Heart right ventricle (tissue), 16 donors: ENCODE measurements at regions not wholly inside any gene's neighbourhood (a gene's known extent, or its start where the extent isn't known, plus 50 kb on each side); places are given as distances from the start of the nearest gene placed in this dataset.
A peak's percentile ranks its signal among the peaks of the same experiment; 100 is the strongest.

Experiments used
- ATAC-seq, 8 donors: fragments of 200-7000 bp; cut with Tn5 transposase; one replicate each; pipeline ENCODE4 v1.9.1; 2020; ENCODE audit warnings: mild to moderate bottlenecking in 8 of 8, moderate library complexity in 8 of 8, moderate number of reproducible peaks in 1 of 8
- DNase-seq, 2 donors: peaks; one replicate each; pipeline ENCODE4 v3.0.0-alpha.2; 2020
- H3K27ac ChIP-seq, 10 donors: fragments of 200-600 bp; sonication (generic) in 2 of 10; one replicate each; pipeline versions ENCODE4 v1.5.0 to v1.8.0; 2020 to 2022; ENCODE audit warnings: mild to moderate bottlenecking in 3 of 10
- H3K27me3 ChIP-seq, 7 donors: fragments of 200-600 bp; one replicate each; pipeline ENCODE4 v1.8.0; 2021 to 2022; ENCODE audit warnings: mild to moderate bottlenecking in 2 of 7
- H3K36me3 ChIP-seq, 9 donors: fragments of 200-600 bp; sonication (generic) in 1 of 9; one replicate each; pipeline versions ENCODE4 v1.5.0 to v1.8.0; 2020 to 2022; ENCODE audit warnings: mild to moderate bottlenecking in 2 of 9
- H3K4me1 ChIP-seq, 9 donors: fragments of 200-600 bp; sonication (generic) in 1 of 9; one replicate each; pipeline versions ENCODE4 v1.5.0 to v1.8.0; 2020 to 2022; ENCODE audit warnings: mild to moderate bottlenecking in 4 of 9
- H3K4me3 ChIP-seq, 10 donors: fragments of 200-600 bp; sonication (generic) in 2 of 10; one replicate each; pipeline versions ENCODE4 v1.5.0 to v1.8.0; 2020 to 2022; ENCODE audit warnings: mild to moderate bottlenecking in 7 of 10, moderate library complexity in 2 of 10
- H3K9me3 ChIP-seq, 11 donors: fragments of 200-600 bp in 10 of 11; sonication (generic) in 2 of 11; one replicate each; pipeline versions ENCODE4 v1.5.0 to v1.8.0; 2013 to 2022; ENCODE audit warnings: mild to moderate bottlenecking in 2 of 11, control low read depth in 1 of 11, moderate library complexity in 1 of 11
- WGBS, 2 donors: extraction: QIAGEN DNeasy Blood & Tissue Kit; methylation state at CpG; one replicate each; pipeline ENCODE4 v1.1.7; 2013; ENCODE audit warnings: inconsistent platforms in 1 of 2; 5-methylcytosine and 5-hydroxymethylcytosine counted together
- intact Hi-C, 10 donors: fragments of 100-400 bp; cut with DNase I; formaldehyde crosslinking; loops; one replicate each; pipeline versions ENCODE4 v1.11.1 to v1.14.2; 2022
- TF ChIP-seq, protein P1 (sequence below), 9 donors: fragments of 200-600 bp; sonication (generic) in 2 of 9; IDR thresholded peaks; one replicate each; pipeline versions ENCODE4 v1.5.0 to v1.8.0; 2021 to 2022; ENCODE audit warnings: antibody characterized with exemption in 9 of 9, mild to moderate bottlenecking in 5 of 9, moderate library complexity in 1 of 9
- donor health status: Arrhythmogenic right ventricular cardiomyopathy.
- donor health status: ischemic (EF 13 %, LVEDD 7.1; RV severe dilation, severe dysfunction).
- donor health status: healthy with polysubstance abuse.
- donor health status: DM: no; HTN: yes; CAD: no.
- donor health status: DM: no; HTN: no; CAD: no.
- donor health status: ischemic (EF 25% LVEDD 6.9; RV normal size, moderate dysfunction).
- donor health status: ischemic (EF 25% LVEDD 5.7; RV mildly dilated, moderate dysfunction).
- donor health status: healthy.
- donor health status: DM: yes; HTN: yes; CAD: no.
- donor health status: Ischemic cardiomyopathy.
- donor health status: ischemic (EF 35%, LVEDD 5.7; RV mildly dilated, moderate dysfunction).
- donor health status: nonischemic (EF 11% LVEDD 7.7; RV severe dilation, severe dysfunction).
- donor health status: DM: yes; HTN: yes; CAD: no.
- donor health status: PGD.
- donor health status: ischemic (EF 29% LVEDD 5.4; RV normal size, mild dysfunction).
- donor health status: nonischemic (EF 23%, LVEDD 6.1; RV moderate dilation, normal function).

DNA sequence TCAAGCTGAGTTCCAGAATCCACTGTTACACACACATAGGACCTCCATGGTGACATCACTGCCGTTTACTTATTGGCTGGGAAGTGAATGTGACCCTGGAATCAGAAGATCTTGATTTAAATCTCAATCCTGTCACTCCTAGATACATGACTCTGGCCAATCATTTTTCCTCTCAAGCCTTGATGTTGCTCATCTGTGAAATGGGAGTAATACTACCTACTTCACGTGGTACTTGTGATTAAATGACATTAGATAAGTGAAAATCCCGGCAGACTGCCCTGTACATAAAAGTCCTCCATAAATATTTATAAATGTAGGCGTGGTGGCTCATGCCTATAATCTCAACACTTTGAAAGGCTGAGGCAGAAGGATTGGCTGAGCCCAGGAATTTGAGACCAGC lies 88.0 kb upstream of the SVIL start:
- H3K4me3 ChIP-seq, result no peak overlapping the region
- H3K36me3 ChIP-seq, result no peaks in the 10 kb centered on the region
- WGBS, 2 donors, result 83 to 94% methylated on average over 4 of the region's 4 CpGs
- H3K27ac ChIP-seq, result peak overlapping the region in 2 of 10 donors; percentile 13 to 39
- TF ChIP-seq, protein P1, sequence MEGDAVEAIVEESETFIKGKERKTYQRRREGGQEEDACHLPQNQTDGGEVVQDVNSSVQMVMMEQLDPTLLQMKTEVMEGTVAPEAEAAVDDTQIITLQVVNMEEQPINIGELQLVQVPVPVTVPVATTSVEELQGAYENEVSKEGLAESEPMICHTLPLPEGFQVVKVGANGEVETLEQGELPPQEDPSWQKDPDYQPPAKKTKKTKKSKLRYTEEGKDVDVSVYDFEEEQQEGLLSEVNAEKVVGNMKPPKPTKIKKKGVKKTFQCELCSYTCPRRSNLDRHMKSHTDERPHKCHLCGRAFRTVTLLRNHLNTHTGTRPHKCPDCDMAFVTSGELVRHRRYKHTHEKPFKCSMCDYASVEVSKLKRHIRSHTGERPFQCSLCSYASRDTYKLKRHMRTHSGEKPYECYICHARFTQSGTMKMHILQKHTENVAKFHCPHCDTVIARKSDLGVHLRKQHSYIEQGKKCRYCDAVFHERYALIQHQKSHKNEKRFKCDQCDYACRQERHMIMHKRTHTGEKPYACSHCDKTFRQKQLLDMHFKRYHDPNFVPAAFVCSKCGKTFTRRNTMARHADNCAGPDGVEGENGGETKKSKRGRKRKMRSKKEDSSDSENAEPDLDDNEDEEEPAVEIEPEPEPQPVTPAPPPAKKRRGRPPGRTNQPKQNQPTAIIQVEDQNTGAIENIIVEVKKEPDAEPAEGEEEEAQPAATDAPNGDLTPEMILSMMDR (IDR thresholded peaks at IDR 0.05), result no peak
- H3K9me3 ChIP-seq, result peaks cover 0 to 22% (median 9%) of the 10 kb centered on the region in 11 donors
- ATAC-seq, result no peak
- DNase-seq, result no peak
- peaks cover 3 to 49% (median 29%) of the 10 kb centered on the region in 9 donors for H3K4me1 ChIP-seq
- H3K27me3 ChIP-seq, result no peaks in the 10 kb centered on the region
- intact Hi-C loops, result loop anchor here in 1 of 10 donors (10.0 kb wide), 1 partner anchor 88 kb away; the partner anchor contains the start of gene SVIL

DNA sequence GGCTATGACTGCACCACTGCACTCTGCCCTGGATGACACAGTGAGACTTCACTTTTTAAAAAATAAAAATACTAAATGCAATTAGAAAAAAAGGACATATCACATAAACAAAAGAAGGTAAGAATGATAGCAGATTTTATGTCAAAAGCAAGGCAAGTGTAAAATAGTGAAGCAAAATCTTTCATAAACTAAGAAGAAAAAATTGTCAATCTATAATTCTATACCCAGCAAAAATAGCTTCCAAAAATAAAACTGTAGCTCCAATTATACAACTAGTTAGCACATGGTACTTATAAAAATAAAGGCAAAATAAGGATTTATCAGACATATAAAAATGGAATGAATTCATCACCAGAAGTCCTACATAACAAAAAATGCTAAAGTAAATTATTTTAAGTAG lies 85.4 kb upstream of the SVIL start:
- Histone ChIP-seq H3K36me3 (no peaks in the 10 kb centered on the region), H3K27me3 (no peaks in the 10 kb centered on the region), H3K4me1 (peaks cover 0 to 35% (median 19%) of the 10 kb centered on the region in 9 donors), H3K4me3 (no peak overlapping the region), H3K27ac (no peak overlapping the region), H3K9me3 (peaks cover 0 to 22% (median 9%) of the 10 kb centered on the region in 11 donors)
- intact Hi-C loops, result loop anchor here in 1 of 10 donors (10.0 kb wide), 1 partner anchor 85 kb away; the partner anchor contains the start of gene SVIL
- no peak for DNase-seq
- ATAC-seq, result no peak
- TF ChIP-seq, protein P1 (IDR thresholded peaks at IDR 0.05), result no peak

DNA sequence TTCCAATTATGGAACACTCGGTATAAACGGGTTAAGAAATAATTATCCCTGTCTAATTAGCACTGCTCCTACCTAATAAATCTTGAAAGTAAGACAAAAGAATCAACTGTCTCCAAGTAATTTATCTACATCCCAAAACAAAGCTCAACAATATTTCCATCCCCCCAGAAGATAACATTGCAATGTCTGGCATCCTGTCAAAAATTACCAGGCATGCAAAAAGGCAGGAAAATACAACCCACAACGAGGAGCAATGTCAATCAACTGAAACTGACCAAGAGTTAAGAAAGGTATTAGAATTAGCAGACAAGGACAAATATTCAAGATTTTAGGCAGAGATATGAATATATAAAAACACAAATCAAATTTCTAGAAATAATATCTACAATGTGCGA lies 84.5 kb upstream of the SVIL start:
- H3K36me3 ChIP-seq, result no peaks in the 10 kb centered on the region
- no peak overlapping the region for H3K4me3 ChIP-seq
- WGBS, 2 donors, result 33 to 40% methylated on average over 4 of the region's 4 CpGs
- H3K27me3 ChIP-seq, result no peaks in the 10 kb centered on the region
- intact Hi-C loops, result loop anchor here in 1 of 10 donors (5.0 kb wide), 1 partner anchor 918 kb away; no protein-coding TSS in a partner anchor
- DNase-seq, result no peak
- peaks cover 0 to 35% (median 15%) of the 10 kb centered on the region in 9 donors for H3K4me1 ChIP-seq
- TF ChIP-seq, protein P1 (IDR thresholded peaks at IDR 0.05), result no peak
- peak overlapping the region in 1 of 10 donors; percentile 13 for H3K27ac ChIP-seq
- H3K9me3 ChIP-seq, result peaks cover 0 to 22% (median 9%) of the 10 kb centered on the region in 11 donors
- no peak for ATAC-seq

DNA sequence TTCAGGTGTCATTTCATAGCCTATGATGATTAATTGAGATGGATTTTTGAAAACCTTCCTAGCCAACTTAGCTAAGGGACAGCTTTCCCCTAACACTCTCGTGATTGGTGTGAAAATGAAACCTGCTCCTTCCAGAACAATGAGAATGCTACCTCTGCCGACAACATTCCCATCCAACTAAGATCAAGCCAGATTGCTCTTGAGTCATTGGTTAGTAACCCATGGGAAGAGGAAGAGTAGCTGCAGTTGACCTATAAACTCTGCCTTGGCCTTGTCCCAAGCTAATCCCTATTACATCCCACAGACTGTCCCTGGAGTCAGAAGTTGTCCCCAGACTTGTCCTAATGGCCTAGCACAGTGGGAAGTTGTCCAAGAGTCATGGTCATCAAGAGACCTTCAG lies 80.5 kb upstream of the SVIL start:
- TF ChIP-seq, protein P1 (IDR thresholded peaks at IDR 0.05), result no peak
- no peak for DNase-seq
- H3K4me1 ChIP-seq, result peaks cover 0 to 29% (median 6%) of the 10 kb centered on the region in 9 donors
- H3K9me3 ChIP-seq, result peaks cover 0 to 17% (median 8%) of the 10 kb centered on the region in 11 donors
- no peaks in the 10 kb centered on the region for H3K36me3 ChIP-seq
- no peak for ATAC-seq
- intact Hi-C loops, result loop anchor here in 1 of 10 donors (5.0 kb wide), 1 partner anchor 922 kb away; no protein-coding TSS in a partner anchor
- H3K27me3 ChIP-seq, result no peaks in the 10 kb centered on the region
- no peak overlapping the region for H3K27ac ChIP-seq
- H3K4me3 ChIP-seq, result no peak overlapping the region
- WGBS, 2 donors, result 74 to 82% methylated on average over 2 of the region's 2 CpGs
